Stomach (tissue), 4 donors: ENCODE measurements at regions not wholly inside any gene's neighbourhood (a gene's known extent, or its start where the extent isn't known, plus 50 kb on each side); places are given as distances from the start of the nearest gene placed in this dataset.
"Not testable (repeated sequence)": the region's sequence is repeated elsewhere in the genome, so short reads cannot be mapped to it uniquely, and the experiment has no call there.

Source experiments
- CTCF ChIP-seq, 7 experiments: fragments of 450-650 bp in 4 of 7; fragments of 200-600 bp in 3 of 7; sonication (generic) in 3 of 7; IDR thresholded peaks; one replicate each; pipeline ENCODE4 v1.5.1; 2016 to 2019; ENCODE audit warnings: antibody characterized with exemption in 7 of 7, control low read depth in 2 of 7, mild to moderate bottlenecking in 1 of 7
- POLR2A ChIP-seq, 4 donors: fragments of 450-650 bp; IDR thresholded peaks; one replicate each; pipeline ENCODE4 v1.6.1; 2016; ENCODE audit warnings: antibody characterized with exemption in 4 of 4, control low read depth in 2 of 4, mild to moderate bottlenecking in 1 of 4, moderate library complexity in 1 of 4

- TF ChIP-seq POLR2A, CTCF (IDR thresholded peaks at IDR 0.05): not testable (repeated sequence)
Observed at GRCh38 chr19:14279270-14279669, 73.3 kb upstream of the ADGRL1 start.
